ENCODE measurements at regions not wholly inside any gene's neighbourhood (a gene's known extent, or its start where the extent isn't known, plus 50 kb on each side); places are given as distances from the start of the nearest gene placed in this dataset.

DNA sequence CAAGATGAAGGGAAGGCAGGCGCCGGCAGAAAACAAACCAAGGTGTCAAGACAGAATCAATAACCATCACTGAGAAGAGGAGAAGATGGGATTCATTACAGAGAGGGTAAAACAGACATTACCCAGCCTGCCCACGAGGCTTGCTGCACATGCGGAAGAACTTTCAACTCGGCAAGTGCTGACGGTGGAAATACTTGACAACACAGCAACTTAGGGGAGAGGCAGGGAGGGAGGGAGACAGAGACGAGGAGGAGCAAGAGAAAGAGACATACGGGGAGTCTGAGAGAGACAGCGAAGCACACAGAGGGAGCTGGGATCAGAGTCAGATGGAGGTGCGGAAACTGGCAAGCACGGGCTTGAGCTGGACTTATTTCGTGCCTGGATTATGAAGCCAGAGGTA, 129.3 kb upstream of the NECTIN1 start:
- Histone ChIP-seq H3K9me3 (ENCODE audit: low read length) (no peaks in the 10 kb centered on the region), H3K79me2 (ENCODE audit: insufficient read depth, low read length) (no peaks in the 10 kb centered on the region), H3K4me2 (ENCODE audit: low read depth, low read length) (no peak overlapping the region), H3K4me1 (ENCODE audit: insufficient read depth, low read length) (no peaks in the 10 kb centered on the region), H3K9ac (ENCODE audit: insufficient read depth, low read depth, low read length) (no peak overlapping the region), H2AFZ (ENCODE audit: low read length) (no peak overlapping the region), H4K20me1 (ENCODE audit: insufficient read depth, low read length) (no peaks in the 10 kb centered on the region), H3K27ac (ENCODE audit: extremely low read length, insufficient read depth, low read length) (no peak overlapping the region), H3K27me3 (ENCODE audit: control insufficient read depth in 1 of 2, insufficient read depth in 2 of 2, low read length in 2 of 2) (peaks cover 3 to 47% of the 10 kb centered on the region in 2 experiments; a peak in 2 of 5 replicates), H3K4me3 (replicated peaks in 1 of 3; ENCODE audit: insufficient read depth in 1 of 3, low read depth in 2 of 3, low read length in 3 of 3) (no peak overlapping the region), H3K36me3 (replicated peaks in 1 of 2; ENCODE audit: control insufficient read depth in 1 of 2, insufficient read depth in 2 of 2, low read length in 2 of 2) (no peaks in the 10 kb centered on the region)
- POLR2A ChIA-PET = no interaction called here
- intact Hi-C loops (cut with micrococcal nuclease; ENCODE audit: unreplicated experiment) (no loop called here), in situ Hi-C loops (cut with HindIII; ENCODE audit: extremely low pct_ligation_motif_present, low pct_unique_long_range_greater_than_20kb) (no loop called here)
- ATAC-seq (no peak), DNase-seq (ENCODE audit: low spot score) (no peak), FAIRE-seq (no peak)
- CTCF ChIA-PET (ENCODE audit: low intra/inter-chr PET ratio, low total read pairs) = no interaction called here
- 26% methylated on average over 12 of the region's 12 CpGs for WGBS (ENCODE audit: low lambda C conversion rate)
- no peak for TF ChIP-seq THYN1 (CRISPR knock-in tag; IDR thresholded peaks at IDR 0.05; ENCODE audit: borderline replicate concordance, low read depth)
- TF ChIP-seq NONO (IDR thresholded peaks at IDR 0.05) = no peak
- no peak for TF ChIP-seq NONO (CRISPR knock-in tag; conservative IDR thresholded peaks at IDR 0.05)
- TF ChIP-seq ZSCAN31 (CRISPR knock-in tag; IDR thresholded peaks at IDR 0.05; ENCODE audit: low read depth) = no peak
- BruUV-seq (replicated peaks) = no TSS peak

DNA sequence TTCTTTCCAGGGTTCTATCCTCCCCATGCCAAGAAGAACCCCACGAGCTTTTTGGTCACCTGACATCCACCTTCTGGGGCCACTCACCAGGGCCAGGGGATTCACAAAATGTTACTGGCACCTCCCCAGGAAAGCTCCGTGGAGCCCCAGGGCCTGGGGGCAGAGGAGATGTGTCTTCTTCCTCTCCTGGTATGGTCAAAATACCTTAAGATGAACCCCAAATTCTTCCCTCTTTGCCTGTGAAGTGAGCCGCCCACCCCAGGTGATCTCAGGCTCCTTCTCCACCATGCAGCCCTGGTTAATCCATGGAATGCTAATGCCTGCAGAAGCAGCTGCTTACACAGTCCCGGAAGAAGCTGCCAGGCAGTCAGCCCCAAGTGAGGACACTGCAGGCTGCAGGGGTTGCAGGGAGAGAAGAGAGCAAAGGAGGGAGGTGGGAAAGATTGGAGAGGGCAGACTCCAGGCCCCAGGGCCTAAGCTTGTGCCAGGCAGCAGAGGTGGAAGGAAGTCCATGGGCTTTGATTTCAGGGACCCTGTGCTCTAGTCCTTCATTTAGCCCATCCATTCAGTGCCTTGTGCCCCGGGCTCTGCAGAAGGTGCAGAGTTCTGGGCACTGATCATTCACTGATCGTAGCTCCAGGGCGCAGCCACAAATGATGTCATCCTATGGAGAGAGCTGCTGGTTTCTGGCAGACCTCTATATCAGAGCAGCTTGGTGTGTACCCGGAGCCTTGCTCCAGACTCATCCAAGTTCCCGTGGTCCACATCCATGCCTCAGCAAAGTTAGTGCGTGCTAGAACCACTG, 127.9 kb upstream of the NECTIN1 start:
- ATAC-seq = no peak
- no peak overlapping the region for H3K4me2 ChIP-seq (ENCODE audit: low read depth, low read length)
- TF ChIP-seq ZNF10 (CRISPR knock-in tag; IDR thresholded peaks at IDR 0.05; ENCODE audit: borderline replicate concordance, low read depth) = no peak
- TF ChIP-seq, protein P1, sequence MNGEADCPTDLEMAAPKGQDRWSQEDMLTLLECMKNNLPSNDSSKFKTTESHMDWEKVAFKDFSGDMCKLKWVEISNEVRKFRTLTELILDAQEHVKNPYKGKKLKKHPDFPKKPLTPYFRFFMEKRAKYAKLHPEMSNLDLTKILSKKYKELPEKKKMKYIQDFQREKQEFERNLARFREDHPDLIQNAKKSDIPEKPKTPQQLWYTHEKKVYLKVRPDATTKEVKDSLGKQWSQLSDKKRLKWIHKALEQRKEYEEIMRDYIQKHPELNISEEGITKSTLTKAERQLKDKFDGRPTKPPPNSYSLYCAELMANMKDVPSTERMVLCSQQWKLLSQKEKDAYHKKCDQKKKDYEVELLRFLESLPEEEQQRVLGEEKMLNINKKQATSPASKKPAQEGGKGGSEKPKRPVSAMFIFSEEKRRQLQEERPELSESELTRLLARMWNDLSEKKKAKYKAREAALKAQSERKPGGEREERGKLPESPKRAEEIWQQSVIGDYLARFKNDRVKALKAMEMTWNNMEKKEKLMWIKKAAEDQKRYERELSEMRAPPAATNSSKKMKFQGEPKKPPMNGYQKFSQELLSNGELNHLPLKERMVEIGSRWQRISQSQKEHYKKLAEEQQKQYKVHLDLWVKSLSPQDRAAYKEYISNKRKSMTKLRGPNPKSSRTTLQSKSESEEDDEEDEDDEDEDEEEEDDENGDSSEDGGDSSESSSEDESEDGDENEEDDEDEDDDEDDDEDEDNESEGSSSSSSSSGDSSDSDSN (CRISPR knock-in tag; IDR thresholded peaks at IDR 0.05) = no peak
- TF ChIP-seq ATF7 (IDR thresholded peaks at IDR 0.05) = peak; percentile 55; the same call in 1 of the 2 replicates
- no peak for TF ChIP-seq ATF7 (CRISPR knock-in tag; IDR thresholded peaks at IDR 0.05)
- TF ChIP-seq SALL2 (CRISPR knock-in tag; IDR thresholded peaks at IDR 0.05) = no peak
- TF ChIP-seq, protein P2, sequence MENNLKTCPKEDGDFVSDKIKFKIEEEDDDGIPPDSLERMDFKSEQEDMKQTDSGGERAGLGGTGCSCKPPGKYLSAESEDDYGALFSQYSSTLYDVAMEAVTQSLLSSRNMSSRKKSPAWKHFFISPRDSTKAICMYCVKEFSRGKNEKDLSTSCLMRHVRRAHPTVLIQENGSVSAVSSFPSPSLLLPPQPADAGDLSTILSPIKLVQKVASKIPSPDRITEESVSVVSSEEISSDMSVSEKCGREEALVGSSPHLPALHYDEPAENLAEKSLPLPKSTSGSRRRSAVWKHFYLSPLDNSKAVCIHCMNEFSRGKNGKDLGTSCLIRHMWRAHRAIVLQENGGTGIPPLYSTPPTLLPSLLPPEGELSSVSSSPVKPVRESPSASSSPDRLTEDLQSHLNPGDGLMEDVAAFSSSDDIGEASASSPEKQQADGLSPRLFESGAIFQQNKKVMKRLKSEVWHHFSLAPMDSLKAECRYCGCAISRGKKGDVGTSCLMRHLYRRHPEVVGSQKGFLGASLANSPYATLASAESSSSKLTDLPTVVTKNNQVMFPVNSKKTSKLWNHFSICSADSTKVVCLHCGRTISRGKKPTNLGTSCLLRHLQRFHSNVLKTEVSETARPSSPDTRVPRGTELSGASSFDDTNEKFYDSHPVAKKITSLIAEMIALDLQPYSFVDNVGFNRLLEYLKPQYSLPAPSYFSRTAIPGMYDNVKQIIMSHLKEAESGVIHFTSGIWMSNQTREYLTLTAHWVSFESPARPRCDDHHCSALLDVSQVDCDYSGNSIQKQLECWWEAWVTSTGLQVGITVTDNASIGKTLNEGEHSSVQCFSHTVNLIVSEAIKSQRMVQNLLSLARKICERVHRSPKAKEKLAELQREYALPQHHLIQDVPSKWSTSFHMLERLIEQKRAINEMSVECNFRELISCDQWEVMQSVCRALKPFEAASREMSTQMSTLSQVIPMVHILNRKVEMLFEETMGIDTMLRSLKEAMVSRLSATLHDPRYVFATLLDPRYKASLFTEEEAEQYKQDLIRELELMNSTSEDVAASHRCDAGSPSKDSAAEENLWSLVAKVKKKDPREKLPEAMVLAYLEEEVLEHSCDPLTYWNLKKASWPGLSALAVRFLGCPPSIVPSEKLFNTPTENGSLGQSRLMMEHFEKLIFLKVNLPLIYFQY (CRISPR knock-in tag; IDR thresholded peaks at IDR 0.05; ENCODE audit: borderline replicate concordance) = no peak
- no peak overlapping the region for H3K9ac ChIP-seq (ENCODE audit: insufficient read depth, low read depth, low read length)
- H3K9me3 ChIP-seq (ENCODE audit: low read length) = no peaks in the 10 kb centered on the region
- FAIRE-seq = no peak
- no peaks in the 10 kb centered on the region for H3K36me3 ChIP-seq (replicated peaks in 1 of 2; ENCODE audit: control insufficient read depth in 1 of 2, insufficient read depth in 2 of 2, low read length in 2 of 2)
- no peaks in the 10 kb centered on the region for H3K79me2 ChIP-seq (ENCODE audit: insufficient read depth, low read length)
- no peaks in the 10 kb centered on the region for H4K20me1 ChIP-seq (ENCODE audit: insufficient read depth, low read length)
- peaks cover 3 to 43% of the 10 kb centered on the region in 2 experiments; a peak in 2 of 5 replicates for H3K27me3 ChIP-seq (ENCODE audit: control insufficient read depth in 1 of 2, insufficient read depth in 2 of 2, low read length in 2 of 2)
- intact Hi-C loops (cut with micrococcal nuclease; ENCODE audit: unreplicated experiment) (no loop called here), in situ Hi-C loops (cut with HindIII; ENCODE audit: extremely low pct_ligation_motif_present, low pct_unique_long_range_greater_than_20kb) (no loop called here)
- no peak overlapping the region for H3K27ac ChIP-seq (ENCODE audit: extremely low read length, insufficient read depth, low read length)
- H2AFZ ChIP-seq (ENCODE audit: low read length) = no peak overlapping the region
- BruUV-seq (replicated peaks) = no TSS peak
- CTCF ChIA-PET (ENCODE audit: low intra/inter-chr PET ratio, low total read pairs) = no interaction called here
- H3K4me3 ChIP-seq (replicated peaks in 1 of 3; ENCODE audit: insufficient read depth in 1 of 3, low read depth in 2 of 3, low read length in 3 of 3) = no peak overlapping the region
- no peak for DNase-seq (ENCODE audit: low spot score)
- H3K4me1 ChIP-seq (ENCODE audit: insufficient read depth, low read length) = no peaks in the 10 kb centered on the region
- POLR2A ChIA-PET = no interaction called here
- 5% methylated on average over 6 of the region's 10 CpGs for WGBS (ENCODE audit: low lambda C conversion rate)

Measured in HepG2 (cell line).